ENCODE measurements at regions not wholly inside any gene's neighbourhood (a gene's known extent, or its start where the extent isn't known, plus 50 kb on each side); places are given as distances from the start of the nearest gene placed in this dataset.

GRCh38 chr20:48094196-48094749 is 309.0 kb upstream of the SULF2 start:
- no peaks in the 10 kb centered on the region for H3K27me3 ChIP-seq (ENCODE audit: control insufficient read depth in 2 of 2, insufficient read depth in 2 of 2, low read length in 2 of 2)
- Mint-ChIP-seq H3K27ac (no peak overlapping the region), H3K9me3 (peaks cover 6 to 14% (median 10%) of the 10 kb centered on the region in 7 donors), H3K4me3 (no peak overlapping the region), H3K36me3 (no peaks in the 10 kb centered on the region), H3K27me3 (ENCODE audit: low read depth in 3 of 3) (peaks cover 5 to 24% (median 8%) of the 10 kb centered on the region in 3 donors), H3K4me1 (no peaks in the 10 kb centered on the region)
- no peak overlapping the region for H3K4me2 ChIP-seq (replicated peaks; ENCODE audit: extremely low read depth, low read length, poor library complexity, severe bottlenecking)
- H3K79me2 ChIP-seq (ENCODE audit: insufficient read depth, low read length) = no peaks in the 10 kb centered on the region
- peaks cover 0 to 3% of the 10 kb centered on the region in 2 donors for H3K9me3 ChIP-seq (replicated peaks in 1 of 2; ENCODE audit: control insufficient read depth in 1 of 2, insufficient read depth in 1 of 2, low read length in 2 of 2)
- no peak overlapping the region for H2AFZ ChIP-seq (ENCODE audit: insufficient read depth, low read depth, low read length, poor library complexity, severe bottlenecking)
- no peak overlapping the region for H3K27ac ChIP-seq (ENCODE audit: low read depth in 1 of 2, low read length in 2 of 2)
- DNase-seq = no peak
- WGBS (ENCODE audit: insufficient coverage) = 60% methylated on average over 2 of the region's 5 CpGs
- no peaks in the 10 kb centered on the region for H3K36me3 ChIP-seq (replicated peaks in 1 of 2; ENCODE audit: control insufficient read depth in 1 of 2, insufficient read depth in 2 of 2, low read length in 2 of 2)
- H3K4me1 ChIP-seq (ENCODE audit: control insufficient read depth in 1 of 2, insufficient read depth in 2 of 2, low read length in 2 of 2) = no peaks in the 10 kb centered on the region
- no peak for TF ChIP-seq CTCF (IDR thresholded peaks at IDR 0.05)
- no peak overlapping the region for H3K4me3 ChIP-seq (replicated peaks in 1 of 3; ENCODE audit: low read depth in 2 of 3, low read length in 3 of 3)
- intact Hi-C loops (cut with micrococcal nuclease) = no loop called here
- no peak overlapping the region for H3K9ac ChIP-seq (ENCODE audit: insufficient read depth, low read length, poor library complexity, severe bottlenecking)
- no peaks in the 10 kb centered on the region for H4K20me1 ChIP-seq (ENCODE audit: insufficient read depth, low read length)

- Histone ChIP-seq H3K4me3 (replicated peaks in 1 of 3; ENCODE audit: low read depth in 2 of 3, low read length in 3 of 3) (no peak overlapping the region), H3K27ac (ENCODE audit: low read depth in 1 of 2, low read length in 2 of 2) (no peak overlapping the region), H3K4me1 (ENCODE audit: control insufficient read depth in 1 of 2, insufficient read depth in 2 of 2, low read length in 2 of 2) (no peaks in the 10 kb centered on the region), H3K79me2 (ENCODE audit: insufficient read depth, low read length) (no peaks in the 10 kb centered on the region), H3K9ac (ENCODE audit: insufficient read depth, low read length, poor library complexity, severe bottlenecking) (no peak overlapping the region), H2AFZ (ENCODE audit: insufficient read depth, low read depth, low read length, poor library complexity, severe bottlenecking) (no peak overlapping the region), H3K27me3 (ENCODE audit: control insufficient read depth in 2 of 2, insufficient read depth in 2 of 2, low read length in 2 of 2) (no peaks in the 10 kb centered on the region), H3K4me2 (replicated peaks; ENCODE audit: extremely low read depth, low read length, poor library complexity, severe bottlenecking) (no peak overlapping the region), H3K9me3 (replicated peaks in 1 of 2; ENCODE audit: control insufficient read depth in 1 of 2, insufficient read depth in 1 of 2, low read length in 2 of 2) (peaks cover 0 to 3% of the 10 kb centered on the region in 2 donors), H4K20me1 (ENCODE audit: insufficient read depth, low read length) (no peaks in the 10 kb centered on the region), H3K36me3 (replicated peaks in 1 of 2; ENCODE audit: control insufficient read depth in 1 of 2, insufficient read depth in 2 of 2, low read length in 2 of 2) (no peaks in the 10 kb centered on the region)
- H3K36me3 Mint-ChIP-seq = no peaks in the 10 kb centered on the region
- no peak overlapping the region for H3K4me3 Mint-ChIP-seq
- no peaks in the 10 kb centered on the region for H3K4me1 Mint-ChIP-seq
- WGBS (ENCODE audit: insufficient coverage) = 78% methylated on average over 5 of the region's 12 CpGs
- H3K9me3 Mint-ChIP-seq = peaks cover 6 to 14% (median 12%) of the 10 kb centered on the region in 7 donors
- intact Hi-C loops (cut with micrococcal nuclease) = no loop called here
- DNase-seq = no peak
- no peak for TF ChIP-seq CTCF (IDR thresholded peaks at IDR 0.05)
- no peak overlapping the region for H3K27ac Mint-ChIP-seq
- peaks cover 6 to 25% (median 11%) of the 10 kb centered on the region in 3 donors for H3K27me3 Mint-ChIP-seq (ENCODE audit: low read depth in 3 of 3)
These were observed 307.5 kb upstream of the SULF2 start for GRCh38 chr20:48092596-48093280.

Measured in CD14-positive monocyte (primary cell).